GM19452 (cell line): ENCODE measurements at regions not wholly inside any gene's neighbourhood (a gene's known extent, or its start where the extent isn't known, plus 50 kb on each side); places are given as distances from the start of the nearest gene placed in this dataset.
A peak's percentile ranks its signal among the peaks of the same experiment; 100 is the strongest.
"Not testable (repeated sequence)": the region's sequence is repeated elsewhere in the genome, so short reads cannot be mapped to it uniquely, and the experiment has no call there.

Source experiments
- ATAC-seq: cut with Tn5 transposase; IDR thresholded peaks from one replicate; pipeline ENCODE4 v1.9.1; 2021; ENCODE audit not compliant: unreplicated experiment

- peak; percentile 78 for ATAC-seq
These were observed 409.5 kb downstream of the SLC6A15 start for GRCh38 chr12:84502907-84503787.

GRCh38 chr12:84502180-84502860, 410.3 kb downstream of the SLC6A15 start:
- no peak for ATAC-seq

- no peak for ATAC-seq
These were observed 414.8 kb downstream of the SLC6A15 start for GRCh38 chr12:84497819-84498218.

GRCh38 chr12:84495711-84496110, 416.9 kb downstream of the SLC6A15 start:
- no peak for ATAC-seq

GRCh38 chr12:84492351-84492883, 420.2 kb downstream of the SLC6A15 start:
- no peak for ATAC-seq

- no peak for ATAC-seq
These were observed 427.8 kb downstream of the SLC6A15 start for GRCh38 chr12:84484798-84485197.

- ATAC-seq, result no peak
These were observed 431.8 kb downstream of the SLC6A15 start for GRCh38 chr12:84480803-84481202.

GRCh38 chr12:84470361-84470760, 442.2 kb downstream of the SLC6A15 start:
- no peak for ATAC-seq

- no peak for ATAC-seq
These were observed 448.0 kb downstream of the SLC6A15 start for GRCh38 chr12:84464616-84465015.

- ATAC-seq, result no peak
These were observed 448.7 kb downstream of the SLC6A15 start for GRCh38 chr12:84463741-84464495.

GRCh38 chr12:84455598-84455997, 457.0 kb downstream of the SLC6A15 start:
- ATAC-seq, result no peak

GRCh38 chr12:84446478-84446877, 466.1 kb downstream of the SLC6A15 start:
- not testable (repeated sequence) for ATAC-seq

GRCh38 chr12:84436134-84436533, 476.5 kb downstream of the SLC6A15 start:
- ATAC-seq, result no peak

- ATAC-seq, result no peak
These were observed 476.9 kb downstream of the SLC6A15 start for GRCh38 chr12:84435682-84436081.

- ATAC-seq, result no peak
These were observed 490.3 kb downstream of the SLC6A15 start for GRCh38 chr12:84422340-84422739.

- ATAC-seq, result no peak
These were observed 491.5 kb downstream of the SLC6A15 start for GRCh38 chr12:84421103-84421502.

- no peak for ATAC-seq
These were observed 496.0 kb downstream of the SLC6A15 start for GRCh38 chr12:84416626-84417025.

GRCh38 chr12:84415946-84416345, 496.7 kb downstream of the SLC6A15 start:
- ATAC-seq, result no peak

GRCh38 chr12:84413656-84414055, 498.9 kb downstream of the SLC6A15 start:
- ATAC-seq, result no peak

- no peak for ATAC-seq
These were observed 500.4 kb downstream of the SLC6A15 start for GRCh38 chr12:84412226-84412625.

GRCh38 chr12:84411031-84411430, 501.6 kb downstream of the SLC6A15 start:
- ATAC-seq, result no peak
